Mesendoderm (in vitro differentiated cells): ENCODE measurements at regions not wholly inside any gene's neighbourhood (a gene's known extent, or its start where the extent isn't known, plus 50 kb on each side); places are given as distances from the start of the nearest gene placed in this dataset.

Experiments
- DNase-seq: peaks from one replicate; pipeline ENCODE4 v3.0.0; 2013
- H2AK5ac ChIP-seq: 2 replicates; pipeline ENCODE4 v1.6.1; 2013; ENCODE audit warnings: low read length, inconsistent platforms
- H2BK120ac ChIP-seq: 2 replicates; pipeline ENCODE4 v1.6.1; 2013; ENCODE audit warnings: low read depth, mild to moderate bottlenecking, low read length, moderate library complexity, mixed read lengths
- H2BK15ac ChIP-seq: replicated peaks from 2 replicates; pipeline ENCODE4 v1.6.1; 2013; ENCODE audit warnings: low read depth, mild to moderate bottlenecking, moderate library complexity
- H2BK5ac ChIP-seq: 2 replicates; pipeline ENCODE4 v1.6.1; 2013; ENCODE audit warnings: low read length, inconsistent platforms
- H3K18ac ChIP-seq: 2 replicates; pipeline ENCODE4 v1.6.1; 2013; ENCODE audit warnings: mild to moderate bottlenecking, low read length, mixed read lengths
- H3K23ac ChIP-seq: one replicate; pipeline ENCODE4 v1.6.1; 2013; ENCODE audit warnings: low read length
- H3K27ac ChIP-seq: 2 replicates; pipeline ENCODE4 v1.5.1; 2013; ENCODE audit warnings: low read depth, mild to moderate bottlenecking, inconsistent platforms, low read length, moderate library complexity
- H3K27me3 ChIP-seq: 2 replicates; pipeline ENCODE4 v1.6.1; 2013; ENCODE audit warnings: low read length, control low read depth, mild to moderate bottlenecking, inconsistent platforms; ENCODE audit not compliant: insufficient read depth, poor library complexity
- H3K36me3 ChIP-seq: 2 replicates; pipeline ENCODE4 v1.6.1; 2013; ENCODE audit warnings: low read length, inconsistent platforms; ENCODE audit not compliant: control insufficient read depth, insufficient read depth
- H3K4ac ChIP-seq: one replicate; pipeline ENCODE4 v1.6.1; 2013; ENCODE audit warnings: low read depth, mild to moderate bottlenecking, low read length, moderate library complexity
- H3K4me1 ChIP-seq: 2 replicates; pipeline ENCODE4 v1.6.1; 2013; ENCODE audit warnings: low read depth, low read length, inconsistent platforms; ENCODE audit not compliant: control insufficient read depth
- H3K4me2 ChIP-seq: 2 replicates; pipeline ENCODE4 v1.6.1; 2013; ENCODE audit warnings: low read length
- H3K4me3 ChIP-seq: 2 replicates; pipeline ENCODE4 v1.5.1; 2013; ENCODE audit warnings: mild to moderate bottlenecking, low read length
- H3K56ac ChIP-seq: one replicate; pipeline ENCODE4 v1.6.1; 2013; ENCODE audit warnings: low read length
- H3K79me1 ChIP-seq: 2 replicates; pipeline ENCODE4 v1.6.1; 2013; ENCODE audit warnings: low read length, inconsistent platforms
- H3K79me2 ChIP-seq: 2 replicates; pipeline ENCODE4 v1.6.1; 2013; ENCODE audit warnings: mild to moderate bottlenecking, low read length; ENCODE audit not compliant: control insufficient read depth, insufficient read depth
- H3K9ac ChIP-seq: 2 replicates; pipeline ENCODE4 v1.6.1; 2013; ENCODE audit warnings: low read length, inconsistent platforms
- H4K5ac ChIP-seq: one replicate; pipeline ENCODE4 v1.6.1; 2013; ENCODE audit warnings: low read length
- H4K8ac ChIP-seq: one replicate; pipeline ENCODE4 v1.6.1; 2013; ENCODE audit warnings: low read depth, mild to moderate bottlenecking, control low read depth, low read length, moderate library complexity
- WGBS: extraction: QIAGEN DNeasy Blood & Tissue Kit; methylation state at CpG from one replicate; pipeline ENCODE4 v1.1.7; 2013; ENCODE audit warnings: low lambda C conversion rate, missing lambda C conversion rate; ENCODE audit not compliant: insufficient coverage; ENCODE audit errors: extremely low coverage; 5-methylcytosine and 5-hydroxymethylcytosine counted together

DNA sequence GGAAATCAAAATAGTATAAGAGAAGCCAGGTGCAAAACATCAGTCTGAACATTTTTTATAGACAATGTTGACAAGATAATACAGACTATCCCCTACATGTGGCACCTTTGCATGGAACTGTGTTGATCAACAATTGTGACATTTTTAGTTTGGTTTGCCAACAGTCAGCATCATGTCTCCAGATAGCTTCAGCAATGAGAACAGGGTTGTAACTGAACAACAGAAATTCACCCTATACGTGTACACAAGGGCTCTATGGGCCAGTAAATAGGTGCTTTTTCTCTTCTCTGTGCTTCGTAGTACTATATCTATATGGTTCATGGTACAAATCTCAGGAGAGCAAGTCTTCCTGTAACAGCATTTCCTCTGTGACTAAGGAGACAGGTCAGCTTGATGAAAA, 310.4 kb downstream of the ATXN7L3B start:
- H2BK5ac ChIP-seq, result no peak overlapping the region
- H3K4me3 ChIP-seq, result no peak overlapping the region
- no peak overlapping the region for H4K5ac ChIP-seq
- H3K23ac ChIP-seq, result no peak overlapping the region
- no peak overlapping the region for H3K27ac ChIP-seq
- no peak overlapping the region for H3K4ac ChIP-seq
- H3K27me3 ChIP-seq, result no peaks in the 10 kb centered on the region
- no peaks in the 10 kb centered on the region for H3K4me1 ChIP-seq
- no peaks in the 10 kb centered on the region for H3K79me2 ChIP-seq
- no peak overlapping the region for H2BK15ac ChIP-seq
- H3K9ac ChIP-seq, result no peak overlapping the region
- H3K4me2 ChIP-seq, result no peak overlapping the region
- H3K36me3 ChIP-seq, result no peaks in the 10 kb centered on the region
- no peak overlapping the region for H3K56ac ChIP-seq
- no peak overlapping the region for H3K18ac ChIP-seq
- H2BK120ac ChIP-seq, result no peak overlapping the region
- no peak overlapping the region for H2AK5ac ChIP-seq
- H4K8ac ChIP-seq, result no peak overlapping the region
- no CpG with 5 or more reads among the region's 2 CpGs for WGBS
- DNase-seq, result no peak
- H3K79me1 ChIP-seq, result no peaks in the 10 kb centered on the region

DNA sequence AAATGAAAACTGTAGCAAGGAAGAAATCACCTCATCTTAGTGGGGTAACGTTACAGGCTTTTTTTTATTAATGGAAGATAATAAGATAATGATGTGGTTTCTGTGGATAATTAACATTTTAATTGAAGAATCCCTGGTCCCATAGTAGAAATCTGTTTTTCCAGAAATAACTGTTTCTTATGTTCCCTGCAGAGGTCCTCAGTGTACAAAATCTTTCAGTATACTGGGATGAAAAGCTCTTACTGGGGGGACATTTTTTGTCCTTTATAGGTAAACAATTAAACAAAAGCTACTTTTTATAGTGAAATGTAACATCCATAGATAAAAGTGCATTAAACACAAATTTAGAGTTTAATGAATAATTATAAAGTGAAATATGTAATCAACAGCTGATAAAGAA, 312.2 kb downstream of the ATXN7L3B start:
- Histone ChIP-seq H3K56ac (no peak overlapping the region), H3K79me1 (no peaks in the 10 kb centered on the region), H4K5ac (no peak overlapping the region), H2BK5ac (no peak overlapping the region), H3K27ac (no peak overlapping the region), H4K8ac (no peak overlapping the region), H3K4me1 (no peaks in the 10 kb centered on the region), H3K36me3 (no peaks in the 10 kb centered on the region), H2BK120ac (no peak overlapping the region), H3K4me2 (no peak overlapping the region), H3K79me2 (no peaks in the 10 kb centered on the region), H3K4ac (no peak overlapping the region), H3K18ac (no peak overlapping the region), H3K23ac (no peak overlapping the region), H2BK15ac (no peak overlapping the region), H3K27me3 (no peaks in the 10 kb centered on the region), H3K4me3 (no peak overlapping the region), H3K9ac (no peak overlapping the region), H2AK5ac (no peak overlapping the region)
- no CpG with 5 or more reads among the region's 1 CpG for WGBS
- no peak for DNase-seq

DNA sequence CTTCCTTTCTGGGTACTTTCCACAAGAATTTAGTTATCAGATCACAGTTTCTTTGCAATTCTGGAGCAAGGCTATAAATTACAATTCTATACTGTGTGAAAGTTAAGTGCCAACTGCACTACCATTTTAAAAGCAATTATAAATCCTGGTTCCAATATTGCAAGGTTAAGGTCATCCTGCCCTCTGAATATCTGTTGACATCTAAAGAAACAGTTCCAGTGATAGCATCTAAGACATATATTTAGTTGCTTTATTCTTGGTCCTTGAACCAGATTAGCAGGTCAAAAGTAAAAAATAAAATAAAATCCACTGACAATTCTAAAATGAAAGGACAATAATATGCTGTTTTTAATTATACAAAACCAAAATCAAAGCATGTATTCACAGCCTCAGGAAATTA, 334.2 kb downstream of the ATXN7L3B start:
- H3K4me3 ChIP-seq, result no peak overlapping the region
- no peak overlapping the region for H4K5ac ChIP-seq
- no peak overlapping the region for H3K9ac ChIP-seq
- no peak overlapping the region for H4K8ac ChIP-seq
- no peak overlapping the region for H3K4me2 ChIP-seq
- no peak overlapping the region for H3K23ac ChIP-seq
- H3K79me1 ChIP-seq, result no peaks in the 10 kb centered on the region
- no peak for DNase-seq
- H3K4me1 ChIP-seq, result no peaks in the 10 kb centered on the region
- no peak overlapping the region for H2AK5ac ChIP-seq
- H2BK5ac ChIP-seq, result no peak overlapping the region
- H3K27ac ChIP-seq, result no peak overlapping the region
- no peak overlapping the region for H2BK120ac ChIP-seq
- no peak overlapping the region for H3K4ac ChIP-seq
- H3K79me2 ChIP-seq, result no peaks in the 10 kb centered on the region
- H3K27me3 ChIP-seq, result no peaks in the 10 kb centered on the region
- H3K36me3 ChIP-seq, result no peaks in the 10 kb centered on the region
- no peak overlapping the region for H3K18ac ChIP-seq
- H2BK15ac ChIP-seq, result no peak overlapping the region
- H3K56ac ChIP-seq, result no peak overlapping the region

DNA sequence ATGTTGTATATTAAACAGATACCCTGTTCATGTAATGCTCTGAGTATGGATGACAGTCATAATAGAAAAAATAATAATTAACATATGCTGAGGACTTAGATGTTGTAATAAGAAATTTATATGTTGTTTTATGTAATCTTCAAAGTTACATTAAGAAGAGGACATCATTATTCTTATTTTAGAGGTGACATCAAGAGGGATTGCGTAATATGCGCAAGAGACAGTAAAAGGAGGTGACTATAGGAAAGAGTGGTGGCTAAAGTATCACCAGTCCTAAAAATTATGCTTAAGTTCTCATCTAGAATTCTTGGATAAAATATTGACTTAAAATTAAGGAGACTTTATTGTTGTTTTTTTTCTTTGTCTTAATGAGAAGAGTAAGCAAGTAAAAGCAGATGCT, 323.9 kb downstream of the KCNC2 start:
- no peak overlapping the region for H2BK120ac ChIP-seq
- no peaks in the 10 kb centered on the region for H3K79me2 ChIP-seq
- no peak overlapping the region for H2BK15ac ChIP-seq
- H2AK5ac ChIP-seq, result no peak overlapping the region
- H3K27ac ChIP-seq, result no peak overlapping the region
- no peaks in the 10 kb centered on the region for H3K79me1 ChIP-seq
- no peak for DNase-seq
- H3K4ac ChIP-seq, result no peak overlapping the region
- H3K23ac ChIP-seq, result no peak overlapping the region
- WGBS, result no CpG with 5 or more reads among the region's 2 CpGs
- no peak overlapping the region for H2BK5ac ChIP-seq
- no peak overlapping the region for H3K4me3 ChIP-seq
- no peak overlapping the region for H3K9ac ChIP-seq
- H3K18ac ChIP-seq, result no peak overlapping the region
- no peak overlapping the region for H3K56ac ChIP-seq
- no peak overlapping the region for H4K5ac ChIP-seq
- no peaks in the 10 kb centered on the region for H3K36me3 ChIP-seq
- no peaks in the 10 kb centered on the region for H3K4me1 ChIP-seq
- H3K27me3 ChIP-seq, result no peaks in the 10 kb centered on the region
- H4K8ac ChIP-seq, result no peak overlapping the region
- no peak overlapping the region for H3K4me2 ChIP-seq

DNA sequence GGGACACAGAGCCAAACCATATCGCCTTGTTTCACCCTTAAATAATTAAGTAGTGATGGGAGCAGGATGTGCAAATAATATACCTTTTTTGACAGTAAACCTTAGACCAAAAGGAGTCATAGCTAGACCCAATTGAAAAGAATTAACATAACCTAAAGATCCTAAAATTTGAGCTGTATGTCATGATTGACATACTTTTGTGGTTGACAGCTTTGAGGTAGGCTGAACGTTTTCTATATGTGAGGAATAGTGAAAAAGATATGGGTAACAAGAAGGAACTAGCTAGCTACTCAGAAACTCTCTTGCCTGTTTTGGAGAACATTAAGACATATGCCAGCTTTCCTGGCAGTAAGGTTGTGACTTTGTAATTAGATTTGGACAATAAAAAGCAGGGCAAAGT, 320.6 kb downstream of the KCNC2 start:
- Histone ChIP-seq H3K27ac (no peak overlapping the region), H3K36me3 (no peaks in the 10 kb centered on the region)
- WGBS, result no CpG with 5 or more reads among the region's 2 CpGs

DNA sequence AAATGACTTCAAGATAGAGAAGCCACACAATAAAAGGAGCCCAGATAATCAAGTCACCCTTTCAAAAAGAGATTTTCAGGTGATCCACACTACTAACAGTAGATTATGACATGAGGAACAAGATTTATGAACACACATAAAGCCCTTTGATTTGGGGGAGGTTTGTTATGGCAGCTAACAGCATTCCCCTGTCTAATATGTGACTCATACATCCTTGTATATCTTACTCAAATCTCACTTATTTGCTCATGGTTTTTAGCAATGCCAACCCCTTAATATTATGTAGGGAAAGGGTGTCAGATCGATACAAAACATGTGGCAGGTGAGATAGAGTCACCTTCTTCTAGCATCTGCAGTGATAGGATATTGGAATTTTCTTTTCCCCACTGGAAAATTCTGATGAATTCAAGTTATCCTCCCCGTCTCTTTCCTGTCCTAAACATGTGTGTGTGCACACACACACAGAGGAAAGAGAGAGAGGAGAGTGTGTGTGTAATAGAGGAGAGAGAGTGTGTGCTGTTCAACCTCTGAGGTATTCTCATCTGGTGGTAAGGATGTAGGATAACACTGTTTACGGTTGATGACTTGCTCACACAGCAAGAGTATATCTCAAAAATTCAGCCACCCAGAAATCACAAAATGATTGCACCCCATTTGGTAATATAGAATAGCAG, 319.9 kb downstream of the KCNC2 start:
- no peak overlapping the region for H4K5ac ChIP-seq
- H3K4me2 ChIP-seq, result no peak overlapping the region
- H3K36me3 ChIP-seq, result no peaks in the 10 kb centered on the region
- WGBS, result no CpG with 5 or more reads among the region's 3 CpGs
- H3K9ac ChIP-seq, result no peak overlapping the region
- H2BK120ac ChIP-seq, result no peak overlapping the region
- H2BK5ac ChIP-seq, result no peak overlapping the region
- H3K4ac ChIP-seq, result no peak overlapping the region
- no peak overlapping the region for H3K4me3 ChIP-seq
- no peak overlapping the region for H3K27ac ChIP-seq
- no peak overlapping the region for H3K23ac ChIP-seq
- H3K18ac ChIP-seq, result no peak overlapping the region
- H3K79me2 ChIP-seq, result no peaks in the 10 kb centered on the region
- H2AK5ac ChIP-seq, result no peak overlapping the region
- H2BK15ac ChIP-seq, result no peak overlapping the region
- DNase-seq, result no peak
- no peaks in the 10 kb centered on the region for H3K27me3 ChIP-seq
- no peaks in the 10 kb centered on the region for H3K4me1 ChIP-seq
- H4K8ac ChIP-seq, result no peak overlapping the region
- no peaks in the 10 kb centered on the region for H3K79me1 ChIP-seq
- no peak overlapping the region for H3K56ac ChIP-seq

More for the DNA sequence above, 320.6 kb downstream of the KCNC2 start:
- H3K4me3 ChIP-seq, result no peak overlapping the region
- H2AK5ac ChIP-seq, result no peak overlapping the region
- no peak overlapping the region for H3K18ac ChIP-seq
- no peak for DNase-seq
- no peaks in the 10 kb centered on the region for H3K27me3 ChIP-seq
- no peaks in the 10 kb centered on the region for H3K4me1 ChIP-seq
- no peaks in the 10 kb centered on the region for H3K79me2 ChIP-seq
- no peaks in the 10 kb centered on the region for H3K79me1 ChIP-seq
- H3K9ac ChIP-seq, result no peak overlapping the region
- H4K5ac ChIP-seq, result no peak overlapping the region
- no peak overlapping the region for H3K4me2 ChIP-seq
- H4K8ac ChIP-seq, result no peak overlapping the region
- no peak overlapping the region for H2BK5ac ChIP-seq
- H3K4ac ChIP-seq, result no peak overlapping the region
- no peak overlapping the region for H3K56ac ChIP-seq
- no peak overlapping the region for H2BK15ac ChIP-seq
- no peak overlapping the region for H3K23ac ChIP-seq
- no peak overlapping the region for H2BK120ac ChIP-seq
